Thymus (tissue), 11 donors: ENCODE measurements at regions not wholly inside any gene's neighbourhood (a gene's known extent, or its start where the extent isn't known, plus 50 kb on each side); places are given as distances from the start of the nearest gene placed in this dataset.

ENCODE experiments used
- DNase-seq, 9 donors: peaks; one replicate each; pipeline ENCODE4 v3.0.0-alpha.2; 2013; ENCODE audit warnings: low spot score in 9 of 9, low read depth in 6 of 9, missing footprints in 1 of 9
- H3K27ac ChIP-seq, 2 donors: one replicate each; pipeline ENCODE4 v1.5.1; 2013; ENCODE audit warnings: control low read depth in 1 of 2, low read depth in 1 of 2, low read length in 1 of 2, mild to moderate bottlenecking in 1 of 2, moderate library complexity in 1 of 2
- H3K27me3 ChIP-seq, 2 donors: one replicate each; pipeline ENCODE4 v1.5.1; 2013; ENCODE audit warnings: low read length in 1 of 2; ENCODE audit not compliant: control insufficient read depth in 2 of 2, insufficient read depth in 1 of 2
- H3K36me3 ChIP-seq, 2 donors: one replicate each; pipeline ENCODE4 v1.5.1; 2013; ENCODE audit warnings: low read length in 1 of 2, mild to moderate bottlenecking in 1 of 2, moderate library complexity in 1 of 2; ENCODE audit not compliant: control insufficient read depth in 2 of 2, insufficient read depth in 2 of 2
- H3K4me1 ChIP-seq, 2 donors: one replicate each; pipeline ENCODE4 v1.5.1; 2013; ENCODE audit warnings: low read length in 2 of 2; ENCODE audit not compliant: control insufficient read depth in 2 of 2, insufficient read depth in 2 of 2
- H3K4me3 ChIP-seq, 2 donors: one replicate each; pipeline ENCODE4 v1.5.1; 2013; ENCODE audit warnings: low read length in 2 of 2, control low read depth in 1 of 2, mild to moderate bottlenecking in 1 of 2
- H3K9me3 ChIP-seq, 2 donors: one replicate each; pipeline ENCODE4 v1.5.1; 2013; ENCODE audit warnings: low read length in 1 of 2, mild to moderate bottlenecking in 1 of 2; ENCODE audit not compliant: control insufficient read depth in 2 of 2, insufficient read depth in 1 of 2
- WGBS: extraction: QIAGEN DNeasy Blood & Tissue Kit; methylation state at CpG from one replicate; pipeline ENCODE4 v1.1.7; 2013; 5-methylcytosine and 5-hydroxymethylcytosine counted together
- donor health status: healthy.

DNA sequence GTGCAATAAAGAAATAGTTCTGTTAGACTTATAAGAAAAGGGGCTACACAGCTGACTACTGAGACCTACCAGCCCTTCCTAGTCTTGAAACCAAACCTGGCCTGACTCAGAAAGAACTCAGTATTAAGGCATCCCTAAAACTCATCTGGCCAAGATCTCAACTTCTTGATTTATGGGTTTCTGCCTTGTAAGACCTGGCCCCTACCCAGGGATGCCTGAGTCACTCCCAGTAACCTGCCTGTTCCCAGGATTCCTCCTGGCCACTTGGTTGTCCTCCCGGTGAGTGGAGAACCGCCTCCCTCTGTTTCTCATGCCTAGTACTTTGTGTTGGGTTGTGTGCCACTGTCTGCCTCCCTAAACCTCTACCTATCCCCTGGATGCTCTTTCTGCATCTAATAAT is 189.4 kb upstream of the PREP start:
- 93% methylated on average over 2 of the region's 2 CpGs for WGBS
- Histone ChIP-seq H3K27ac (no peak overlapping the region), H3K27me3 (no peaks in the 10 kb centered on the region), H3K9me3 (no peaks in the 10 kb centered on the region), H3K4me1 (peaks cover 25 to 44% of the 10 kb centered on the region in 2 donors), H3K4me3 (no peak overlapping the region), H3K36me3 (no peaks in the 10 kb centered on the region)
- DNase-seq, result peak in 1 of 9 donors; percentile 9

DNA sequence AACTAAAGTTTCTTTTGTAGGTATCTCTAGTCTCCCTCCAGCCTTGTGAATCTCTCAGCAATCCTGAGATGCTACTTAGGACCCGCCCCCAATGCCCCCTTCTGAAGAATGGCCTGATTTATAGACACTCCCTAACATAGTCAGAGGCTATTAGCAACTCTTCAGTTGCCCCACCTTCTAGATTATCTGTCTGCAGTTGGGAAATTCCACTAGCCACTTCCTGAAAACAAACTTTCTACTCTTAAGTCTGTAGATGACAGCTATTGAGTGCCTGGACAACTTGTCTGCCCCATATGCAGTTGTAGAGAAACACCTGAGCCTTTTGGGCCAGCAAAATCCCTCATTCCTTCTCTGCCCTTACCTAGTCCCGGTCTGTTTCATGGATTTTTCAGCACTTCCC is 188.2 kb upstream of the PREP start:
- Histone ChIP-seq H3K4me1 (peaks cover 28 to 55% of the 10 kb centered on the region in 2 donors), H3K36me3 (no peaks in the 10 kb centered on the region), H3K9me3 (no peaks in the 10 kb centered on the region), H3K27me3 (no peaks in the 10 kb centered on the region), H3K4me3 (no peak overlapping the region), H3K27ac (no peak overlapping the region)
- peak in 1 of 9 donors; percentile 47 for DNase-seq
- 94% methylated on average over 2 of the region's 2 CpGs for WGBS

DNA sequence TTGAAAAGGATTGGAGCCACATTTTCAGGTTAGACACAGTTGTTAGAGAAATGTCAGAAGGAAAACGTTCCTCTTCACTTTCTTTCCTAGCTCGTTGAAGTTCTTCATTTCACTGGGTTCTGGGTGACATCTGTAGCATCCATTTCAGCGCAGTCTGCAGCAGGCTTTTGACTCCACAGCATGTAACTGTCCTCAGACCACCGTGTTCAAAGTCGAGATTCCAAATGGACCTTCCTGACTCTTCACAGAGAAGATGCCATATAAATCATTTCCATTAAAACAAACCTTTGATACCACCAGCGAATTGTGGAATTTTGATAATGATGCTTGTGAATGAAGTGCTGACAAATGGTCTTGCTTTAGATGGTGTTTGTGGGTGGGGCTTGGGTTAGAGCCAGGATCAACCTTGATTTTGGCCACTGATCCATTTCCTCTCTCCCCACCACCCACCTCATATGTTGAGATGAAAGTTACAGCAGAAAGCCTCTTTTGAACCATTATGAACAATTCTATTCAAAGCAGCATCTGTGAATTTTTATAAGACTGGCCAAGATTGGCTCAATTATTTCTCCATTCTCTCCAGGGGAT is 185.3 kb upstream of the PREP start:
- Histone ChIP-seq H3K36me3 (no peaks in the 10 kb centered on the region), H3K4me3 (peak overlapping the region in 1 of 2 donors; percentile 2), H3K27ac (peak overlapping the region in 1 of 2 donors; percentile 82), H3K9me3 (no peaks in the 10 kb centered on the region), H3K4me1 (peaks cover 20 to 49% of the 10 kb centered on the region in 2 donors), H3K27me3 (no peaks in the 10 kb centered on the region)
- WGBS, result 78% methylated on average over 6 of the region's 6 CpGs
- DNase-seq, result peak in 1 of 9 donors; percentile 34

DNA sequence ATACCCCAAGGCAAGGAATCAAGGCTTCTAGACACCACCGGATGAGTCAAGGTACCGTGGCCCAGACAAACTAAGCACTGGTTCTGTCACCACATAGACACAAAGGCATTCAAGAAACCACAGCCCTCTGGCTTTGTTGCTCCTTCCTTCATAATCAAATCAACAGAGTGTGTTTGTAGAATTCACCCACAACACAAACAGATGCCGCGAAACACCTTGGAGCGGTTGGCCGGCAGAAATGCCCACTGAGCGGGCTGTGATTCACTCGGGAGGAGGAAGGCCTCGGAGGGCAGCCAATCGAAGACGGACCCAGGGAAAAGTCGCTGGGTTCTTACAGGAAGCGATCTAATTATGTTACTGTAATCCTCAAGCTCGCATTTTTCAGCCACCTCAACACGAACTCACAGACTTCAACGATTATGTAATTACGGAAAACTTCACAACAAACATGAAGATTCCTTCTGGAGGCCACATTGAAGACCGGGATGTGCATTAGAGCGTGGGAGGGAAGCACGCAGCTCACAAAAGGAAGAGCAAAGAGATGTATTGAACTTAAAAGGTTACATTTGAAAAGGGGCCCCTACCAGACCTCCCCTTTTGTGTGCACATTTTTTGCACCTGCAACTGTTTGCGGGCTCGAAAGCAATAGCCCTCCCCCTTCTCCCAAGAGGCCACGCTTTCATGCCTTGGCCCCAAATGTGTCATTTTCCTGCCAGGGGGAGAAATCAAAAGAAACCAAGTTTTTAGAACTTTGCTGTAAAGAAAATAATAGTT is 184.7 kb upstream of the PREP start:
- DNase-seq, result peak; percentile 44 to 88 (median 63)
- Histone ChIP-seq H3K4me3 (peak overlapping the region; percentile 2 to 11), H3K36me3 (no peaks in the 10 kb centered on the region), H3K27me3 (no peaks in the 10 kb centered on the region), H3K9me3 (no peaks in the 10 kb centered on the region), H3K4me1 (peaks cover 15 to 42% of the 10 kb centered on the region in 2 donors), H3K27ac (peak overlapping the region; percentile 42 to 82)
- WGBS, result 65% methylated on average over 23 of the region's 23 CpGs

DNA sequence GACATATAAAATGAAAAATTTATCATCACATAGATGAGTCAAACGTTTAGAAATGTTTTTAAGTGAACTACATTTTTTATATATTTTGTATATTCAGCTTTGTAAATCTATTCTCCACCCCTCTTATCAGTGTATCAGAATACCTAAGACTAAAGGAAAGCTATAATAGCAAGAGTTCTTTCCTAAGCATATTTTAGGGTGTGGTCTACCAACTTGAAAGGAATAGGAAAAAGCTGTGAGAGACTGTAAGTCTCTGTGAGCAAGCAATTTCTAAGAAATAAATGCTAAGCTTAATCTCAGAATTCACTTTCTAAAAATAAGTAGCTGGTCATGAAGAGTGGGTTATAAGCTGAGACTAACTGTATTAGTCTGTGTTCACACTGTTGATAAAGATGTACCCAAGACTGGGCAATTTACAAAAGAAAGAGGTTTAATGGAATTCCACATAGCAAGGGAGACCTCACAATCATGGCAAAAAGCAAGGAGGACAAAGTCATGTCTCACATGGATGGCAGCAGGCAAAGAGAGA is 175.4 kb upstream of the PREP start:
- H3K27me3 ChIP-seq, result no peaks in the 10 kb centered on the region
- DNase-seq, result no peak
- 72% methylated on average over 1 of the region's 1 CpG for WGBS
- H3K9me3 ChIP-seq, result no peaks in the 10 kb centered on the region
- H3K4me1 ChIP-seq, result no peaks in the 10 kb centered on the region
- no peaks in the 10 kb centered on the region for H3K36me3 ChIP-seq
- H3K4me3 ChIP-seq, result no peak overlapping the region
- H3K27ac ChIP-seq, result no peak overlapping the region

DNA sequence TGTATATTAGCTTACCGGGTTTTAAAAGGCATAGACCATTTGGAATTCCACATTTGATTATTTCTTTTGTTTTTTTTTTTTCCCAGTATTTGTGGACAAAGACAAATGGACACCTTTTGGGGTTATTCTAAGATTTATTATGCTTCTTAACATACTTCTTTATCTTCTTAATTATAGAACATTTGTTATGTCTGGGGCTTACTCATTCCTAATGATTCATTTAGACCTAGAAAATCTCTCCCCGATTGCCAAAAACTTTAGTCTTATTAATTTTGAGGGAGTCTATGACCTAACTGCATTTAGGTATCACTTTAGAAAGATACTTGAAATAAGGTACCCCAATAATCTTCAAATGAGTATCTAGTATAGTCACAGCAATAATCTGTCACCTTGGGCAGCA is 170.7 kb upstream of the PREP start:
- Histone ChIP-seq H3K27me3 (no peaks in the 10 kb centered on the region), H3K9me3 (no peaks in the 10 kb centered on the region), H3K36me3 (no peaks in the 10 kb centered on the region), H3K27ac (no peak overlapping the region), H3K4me3 (no peak overlapping the region), H3K4me1 (no peaks in the 10 kb centered on the region)
- 98% methylated on average over 2 of the region's 2 CpGs for WGBS
- DNase-seq, result no peak

DNA sequence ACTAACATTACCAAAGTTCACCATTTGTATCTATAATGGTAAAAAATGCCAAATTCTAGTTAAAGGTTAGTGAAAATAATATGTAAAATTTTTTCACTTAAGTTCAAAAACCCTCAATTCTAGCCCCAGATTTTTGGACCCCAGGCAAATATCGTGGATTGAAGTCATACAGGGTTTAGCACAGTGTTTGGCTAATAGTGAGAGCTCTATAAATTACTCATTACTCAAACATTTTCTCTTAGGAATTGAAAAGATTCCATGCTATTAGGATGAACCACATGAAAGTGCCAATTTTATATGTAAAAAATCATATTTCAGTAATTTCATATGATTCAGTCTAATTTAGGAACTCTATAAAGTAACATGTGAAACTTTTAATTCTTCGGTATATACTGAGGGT is 170.3 kb upstream of the PREP start:
- DNase-seq, result no peak
- 94% methylated on average over 2 of the region's 2 CpGs for WGBS
- H3K4me3 ChIP-seq, result no peak overlapping the region
- H3K4me1 ChIP-seq, result no peaks in the 10 kb centered on the region
- no peaks in the 10 kb centered on the region for H3K9me3 ChIP-seq
- H3K36me3 ChIP-seq, result no peaks in the 10 kb centered on the region
- no peak overlapping the region for H3K27ac ChIP-seq
- H3K27me3 ChIP-seq, result no peaks in the 10 kb centered on the region

DNA sequence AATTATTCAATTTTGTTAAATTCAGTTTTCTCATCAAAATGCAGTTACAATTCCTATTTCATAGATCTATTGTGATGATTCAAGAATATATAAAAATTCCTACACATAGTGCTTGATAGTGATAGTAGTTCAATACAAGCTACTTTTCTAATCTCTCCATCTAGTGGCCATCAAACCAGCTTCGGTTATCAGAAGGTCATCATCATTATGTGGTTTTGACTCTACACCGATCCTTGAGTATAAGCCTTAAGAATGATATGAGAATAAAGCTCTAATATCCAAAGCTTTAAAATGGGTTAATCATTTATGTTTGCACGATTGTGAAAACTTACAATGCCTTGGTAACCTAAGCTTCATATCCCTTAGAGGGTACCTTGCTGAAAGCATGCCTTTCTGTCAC is 167.5 kb upstream of the PREP start:
- Histone ChIP-seq H3K36me3 (no peaks in the 10 kb centered on the region), H3K9me3 (no peaks in the 10 kb centered on the region), H3K27me3 (no peaks in the 10 kb centered on the region), H3K4me1 (no peaks in the 10 kb centered on the region), H3K4me3 (no peak overlapping the region), H3K27ac (no peak overlapping the region)
- DNase-seq, result no peak
- WGBS, result 92% methylated on average over 3 of the region's 3 CpGs

DNA sequence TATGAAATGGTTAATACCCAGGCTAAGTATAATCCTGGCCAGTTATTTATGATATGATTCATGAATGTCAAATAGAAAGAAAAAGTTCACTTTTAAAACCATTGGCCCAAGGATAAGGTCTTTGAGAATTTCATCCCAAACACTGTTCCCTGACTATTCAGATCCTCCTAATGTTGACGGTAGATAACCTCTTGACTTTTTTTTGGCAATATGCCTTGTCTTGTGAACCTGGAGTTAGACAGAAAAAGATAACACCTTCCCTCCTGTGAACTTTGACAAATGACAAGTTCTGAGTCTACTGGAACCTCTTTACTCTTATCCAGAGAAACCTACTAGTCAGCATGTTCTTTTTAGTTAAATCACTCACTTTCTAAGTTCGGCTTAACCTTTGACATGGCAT is 166.8 kb upstream of the PREP start:
- DNase-seq, result no peak
- Histone ChIP-seq H3K9me3 (no peaks in the 10 kb centered on the region), H3K27me3 (no peaks in the 10 kb centered on the region), H3K4me3 (no peak overlapping the region), H3K27ac (no peak overlapping the region), H3K36me3 (no peaks in the 10 kb centered on the region), H3K4me1 (no peaks in the 10 kb centered on the region)
- 95% methylated on average over 2 of the region's 2 CpGs for WGBS
